ENCODE measurements at regions not wholly inside any gene's neighbourhood (a gene's known extent, or its start where the extent isn't known, plus 50 kb on each side); places are given as distances from the start of the nearest gene placed in this dataset.

DNA sequence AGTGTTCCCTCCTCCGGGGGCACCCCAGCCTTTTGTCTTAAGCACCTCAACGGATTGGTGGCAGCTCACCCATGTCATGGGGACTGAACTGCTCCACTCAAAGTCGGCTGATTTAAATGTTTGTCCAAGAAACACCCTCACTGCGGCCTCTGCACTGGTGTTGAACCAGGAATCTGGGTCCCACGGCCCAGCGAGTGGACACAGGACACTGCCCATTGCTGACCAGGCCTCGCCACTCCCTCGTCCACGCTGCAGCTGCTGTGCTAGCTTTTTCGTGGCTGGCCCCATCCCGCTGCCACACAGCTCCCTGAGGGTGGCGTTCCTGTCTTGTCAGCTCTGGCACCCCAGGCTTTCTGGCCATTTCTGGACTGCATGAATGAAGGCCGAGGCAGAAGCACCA lies 646.2 kb downstream of the BRD1 start:
- Histone ChIP-seq H3F3A (ENCODE audit: control insufficient read depth, insufficient read depth) (no peaks in the 10 kb centered on the region), H3K27ac (ENCODE audit: low read depth, low read length) (no peak overlapping the region), H4K20me1 (ENCODE audit: control insufficient read depth, insufficient read depth, low read depth, low read length) (no peaks in the 10 kb centered on the region), H3K4me3 (ENCODE audit: low read length) (no peak overlapping the region), H3K4me1 (ENCODE audit: control insufficient read depth, low read length) (no peaks in the 10 kb centered on the region), H3K4me2 (ENCODE audit: low read length) (no peak overlapping the region), H3K9me2 (replicated peaks; ENCODE audit: control insufficient read depth, low read length) (no peaks in the 10 kb centered on the region), H3K27me3 (ENCODE audit: control insufficient read depth, low read length) (no peaks in the 10 kb centered on the region), H3K79me2 (ENCODE audit: control insufficient read depth, low read length) (no peaks in the 10 kb centered on the region), H3K36me3 (ENCODE audit: control insufficient read depth, low read length) (no peaks in the 10 kb centered on the region), H3K9me3 (ENCODE audit: control insufficient read depth, insufficient read depth, low read length) (no peaks in the 10 kb centered on the region)
- TF ChIP-seq, protein P1, sequence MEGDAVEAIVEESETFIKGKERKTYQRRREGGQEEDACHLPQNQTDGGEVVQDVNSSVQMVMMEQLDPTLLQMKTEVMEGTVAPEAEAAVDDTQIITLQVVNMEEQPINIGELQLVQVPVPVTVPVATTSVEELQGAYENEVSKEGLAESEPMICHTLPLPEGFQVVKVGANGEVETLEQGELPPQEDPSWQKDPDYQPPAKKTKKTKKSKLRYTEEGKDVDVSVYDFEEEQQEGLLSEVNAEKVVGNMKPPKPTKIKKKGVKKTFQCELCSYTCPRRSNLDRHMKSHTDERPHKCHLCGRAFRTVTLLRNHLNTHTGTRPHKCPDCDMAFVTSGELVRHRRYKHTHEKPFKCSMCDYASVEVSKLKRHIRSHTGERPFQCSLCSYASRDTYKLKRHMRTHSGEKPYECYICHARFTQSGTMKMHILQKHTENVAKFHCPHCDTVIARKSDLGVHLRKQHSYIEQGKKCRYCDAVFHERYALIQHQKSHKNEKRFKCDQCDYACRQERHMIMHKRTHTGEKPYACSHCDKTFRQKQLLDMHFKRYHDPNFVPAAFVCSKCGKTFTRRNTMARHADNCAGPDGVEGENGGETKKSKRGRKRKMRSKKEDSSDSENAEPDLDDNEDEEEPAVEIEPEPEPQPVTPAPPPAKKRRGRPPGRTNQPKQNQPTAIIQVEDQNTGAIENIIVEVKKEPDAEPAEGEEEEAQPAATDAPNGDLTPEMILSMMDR (IDR thresholded peaks at IDR 0.05; ENCODE audit: low read depth, low read length, poor library complexity, severe bottlenecking), result no peak
- TF ChIP-seq EZH2phosphoT487 (IDR thresholded peaks at IDR 0.05; ENCODE audit: borderline replicate concordance, low read length), result no peak

DNA sequence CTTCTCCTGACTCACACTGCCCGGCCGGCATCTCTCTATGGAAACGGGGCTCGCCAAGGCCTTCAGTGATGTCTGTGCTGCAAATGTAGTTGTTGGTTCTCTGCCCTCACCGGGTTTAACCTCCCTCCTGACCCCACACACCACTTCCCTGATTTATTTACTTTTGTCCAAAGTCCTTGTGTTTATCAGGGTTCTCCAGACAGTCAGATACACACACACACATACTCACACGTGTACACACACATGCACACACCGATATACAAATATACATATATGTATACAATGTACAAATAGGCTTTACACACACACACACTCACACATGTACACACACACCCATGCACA lies 647.0 kb downstream of the BRD1 start:
- H3K27me3 ChIP-seq (ENCODE audit: control insufficient read depth, low read length), result no peaks in the 10 kb centered on the region
- H3K9me3 ChIP-seq (ENCODE audit: control insufficient read depth, insufficient read depth, low read length), result no peaks in the 10 kb centered on the region
- H3K4me1 ChIP-seq (ENCODE audit: control insufficient read depth, low read length), result no peaks in the 10 kb centered on the region

DNA sequence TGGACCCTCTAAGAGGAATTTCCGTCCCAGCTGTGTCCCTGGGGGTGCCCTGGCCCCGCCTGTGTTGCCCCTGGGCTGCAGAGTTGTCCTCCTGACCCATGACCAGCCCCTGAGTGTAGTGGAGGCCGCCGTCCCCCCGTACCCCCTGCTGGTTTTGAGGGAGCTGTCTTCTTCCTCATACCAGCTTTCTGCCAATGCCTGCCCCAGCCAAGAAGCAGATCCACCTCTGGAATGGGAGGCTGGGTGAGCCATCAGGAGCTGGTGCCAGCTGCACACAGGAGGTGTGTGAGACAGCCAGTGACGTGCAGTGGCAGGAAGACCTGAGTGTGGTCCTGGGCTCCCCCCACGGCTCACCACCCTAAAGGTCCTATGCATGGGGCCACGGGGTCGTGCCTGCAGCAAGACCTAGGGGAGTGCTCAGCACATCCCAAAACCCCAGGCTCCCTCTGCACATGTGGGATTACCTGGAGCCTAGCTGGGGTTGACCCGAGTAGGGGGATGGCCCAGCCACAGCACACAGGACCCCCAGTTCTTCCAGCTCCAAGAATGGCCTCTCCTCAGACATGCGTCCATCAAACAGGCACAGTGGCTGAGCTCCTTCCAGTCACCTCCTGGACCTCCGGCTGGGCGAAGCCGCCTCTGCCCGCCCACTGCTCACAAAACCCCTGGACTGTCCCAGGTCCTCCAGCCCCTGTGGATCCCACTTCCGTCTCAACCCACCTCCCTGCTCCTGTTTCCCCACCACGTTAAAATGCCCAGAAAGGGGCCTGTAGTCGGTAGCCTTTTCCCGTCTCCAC lies 647.6 kb downstream of the BRD1 start:
- H3K79me2 ChIP-seq (ENCODE audit: control insufficient read depth, low read length), result no peaks in the 10 kb centered on the region
- H4K20me1 ChIP-seq (ENCODE audit: control insufficient read depth, insufficient read depth, low read depth, low read length), result no peaks in the 10 kb centered on the region
- H3K4me3 ChIP-seq (ENCODE audit: low read length), result no peak overlapping the region
- H3K9me2 ChIP-seq (replicated peaks; ENCODE audit: control insufficient read depth, low read length), result no peaks in the 10 kb centered on the region
- H3K9me3 ChIP-seq (ENCODE audit: control insufficient read depth, insufficient read depth, low read length), result no peaks in the 10 kb centered on the region
- no peak overlapping the region for H3K27ac ChIP-seq (ENCODE audit: low read depth, low read length)
- no peaks in the 10 kb centered on the region for H3K36me3 ChIP-seq (ENCODE audit: control insufficient read depth, low read length)
- H3K27me3 ChIP-seq (ENCODE audit: control insufficient read depth, low read length), result no peaks in the 10 kb centered on the region
- no peaks in the 10 kb centered on the region for H3K4me1 ChIP-seq (ENCODE audit: control insufficient read depth, low read length)
- TF ChIP-seq, protein P1 (IDR thresholded peaks at IDR 0.05; ENCODE audit: low read depth, low read length, poor library complexity, severe bottlenecking), result no peak
- TF ChIP-seq EZH2phosphoT487 (IDR thresholded peaks at IDR 0.05; ENCODE audit: borderline replicate concordance, low read length), result no peak
- H3K4me2 ChIP-seq (ENCODE audit: low read length), result no peak overlapping the region
- H3F3A ChIP-seq (ENCODE audit: control insufficient read depth, insufficient read depth), result no peaks in the 10 kb centered on the region

More for the DNA sequence above, 647.0 kb downstream of the BRD1 start:
- Histone ChIP-seq H4K20me1 (ENCODE audit: control insufficient read depth, insufficient read depth, low read depth, low read length) (no peaks in the 10 kb centered on the region), H3K4me3 (ENCODE audit: low read length) (no peak overlapping the region), H3K27ac (ENCODE audit: low read depth, low read length) (no peak overlapping the region), H3F3A (ENCODE audit: control insufficient read depth, insufficient read depth) (no peaks in the 10 kb centered on the region), H3K9me2 (replicated peaks; ENCODE audit: control insufficient read depth, low read length) (no peaks in the 10 kb centered on the region), H3K4me2 (ENCODE audit: low read length) (no peak overlapping the region), H3K36me3 (ENCODE audit: control insufficient read depth, low read length) (no peaks in the 10 kb centered on the region), H3K79me2 (ENCODE audit: control insufficient read depth, low read length) (no peaks in the 10 kb centered on the region)
- TF ChIP-seq EZH2phosphoT487 (IDR thresholded peaks at IDR 0.05; ENCODE audit: borderline replicate concordance, low read length), result no peak
- TF ChIP-seq, protein P1 (IDR thresholded peaks at IDR 0.05; ENCODE audit: low read depth, low read length, poor library complexity, severe bottlenecking), result no peak
